ENCODE measurements at regions not wholly inside any gene's neighbourhood (a gene's known extent, or its start where the extent isn't known, plus 50 kb on each side); places are given as distances from the start of the nearest gene placed in this dataset.
"Not testable (repeated sequence)": the region's sequence is repeated elsewhere in the genome, so short reads cannot be mapped to it uniquely, and the experiment has no call there.

DNA sequence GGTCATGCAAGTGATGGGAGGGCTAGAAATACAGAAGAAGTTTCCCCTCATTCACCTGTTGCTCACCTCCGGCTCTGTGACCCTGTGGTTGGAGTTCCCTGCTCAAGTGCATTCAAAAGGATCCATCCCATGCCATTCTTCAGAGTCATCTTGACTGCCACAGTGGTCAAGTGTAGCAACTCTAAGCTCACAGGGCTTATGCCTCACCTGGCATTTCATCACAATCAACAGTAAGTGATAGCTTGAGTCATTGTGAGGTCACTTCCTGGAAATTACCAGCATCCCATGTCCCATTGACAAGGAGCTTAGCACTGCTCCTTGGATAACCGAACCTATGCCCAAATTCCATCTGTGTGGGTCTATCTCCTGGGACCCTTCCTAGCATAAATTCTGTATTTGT, 55.6 kb downstream of the OR4C45 start:
- no peak for DNase-seq (ENCODE audit: low read depth)
- H3K4me3 ChIP-seq (ENCODE audit: low read length), result no peak overlapping the region
- TF ChIP-seq, protein P1, sequence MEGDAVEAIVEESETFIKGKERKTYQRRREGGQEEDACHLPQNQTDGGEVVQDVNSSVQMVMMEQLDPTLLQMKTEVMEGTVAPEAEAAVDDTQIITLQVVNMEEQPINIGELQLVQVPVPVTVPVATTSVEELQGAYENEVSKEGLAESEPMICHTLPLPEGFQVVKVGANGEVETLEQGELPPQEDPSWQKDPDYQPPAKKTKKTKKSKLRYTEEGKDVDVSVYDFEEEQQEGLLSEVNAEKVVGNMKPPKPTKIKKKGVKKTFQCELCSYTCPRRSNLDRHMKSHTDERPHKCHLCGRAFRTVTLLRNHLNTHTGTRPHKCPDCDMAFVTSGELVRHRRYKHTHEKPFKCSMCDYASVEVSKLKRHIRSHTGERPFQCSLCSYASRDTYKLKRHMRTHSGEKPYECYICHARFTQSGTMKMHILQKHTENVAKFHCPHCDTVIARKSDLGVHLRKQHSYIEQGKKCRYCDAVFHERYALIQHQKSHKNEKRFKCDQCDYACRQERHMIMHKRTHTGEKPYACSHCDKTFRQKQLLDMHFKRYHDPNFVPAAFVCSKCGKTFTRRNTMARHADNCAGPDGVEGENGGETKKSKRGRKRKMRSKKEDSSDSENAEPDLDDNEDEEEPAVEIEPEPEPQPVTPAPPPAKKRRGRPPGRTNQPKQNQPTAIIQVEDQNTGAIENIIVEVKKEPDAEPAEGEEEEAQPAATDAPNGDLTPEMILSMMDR (conservative IDR thresholded peaks at IDR 0.05; ENCODE audit: low read length), result no peak

DNA sequence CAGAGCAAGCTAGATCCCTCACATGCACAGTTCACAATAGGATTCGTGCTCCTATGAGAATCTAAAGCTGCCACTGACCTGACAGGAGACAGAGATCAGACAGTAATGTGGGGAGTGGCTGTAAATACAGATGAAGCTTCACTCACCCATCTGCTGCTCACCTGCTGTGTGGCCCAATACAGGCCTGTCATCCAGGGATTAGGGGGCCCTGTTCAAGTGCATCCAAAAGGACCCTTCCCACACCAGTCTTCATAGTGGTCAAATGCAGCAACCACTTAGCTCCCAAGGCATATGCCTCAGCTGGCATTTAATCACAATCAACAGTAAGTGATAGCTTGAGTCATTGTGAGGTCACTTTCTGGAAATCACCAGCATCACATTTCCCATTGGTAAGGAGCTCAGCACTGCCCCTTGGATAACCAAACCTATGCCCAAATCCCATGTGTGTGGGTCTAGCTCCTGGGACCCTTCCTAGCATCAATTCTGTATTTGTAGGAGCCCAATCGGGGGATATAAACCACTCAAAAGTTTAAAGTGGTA, 65.6 kb downstream of the OR4C45 start:
- TF ChIP-seq, protein P1 (conservative IDR thresholded peaks at IDR 0.05; ENCODE audit: low read length), result no peak
- no peak for DNase-seq (ENCODE audit: low read depth)
- H3K4me3 ChIP-seq (ENCODE audit: low read length), result no peak overlapping the region

DNA sequence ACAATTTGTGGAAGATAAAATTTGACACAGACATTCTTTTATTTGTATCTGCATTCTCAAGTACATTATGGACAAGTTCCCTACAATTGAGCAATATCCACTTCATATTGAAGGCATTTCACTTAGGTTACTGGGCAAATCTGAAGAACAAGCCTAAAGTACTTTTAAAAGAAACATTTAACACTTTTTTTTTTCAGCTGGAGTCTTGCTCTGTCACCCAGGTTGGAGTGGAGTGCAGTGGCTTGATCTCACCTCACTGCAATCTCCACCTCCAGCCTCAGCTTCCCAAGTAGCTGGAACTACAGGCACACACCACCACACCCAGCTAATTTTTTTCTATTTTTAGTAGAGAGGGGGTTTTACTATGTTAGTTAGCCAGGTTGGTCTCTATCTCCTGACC, 70.2 kb downstream of the OR4C45 start:
- H3K4me3 ChIP-seq (ENCODE audit: low read length), result no peak overlapping the region
- TF ChIP-seq, protein P1 (conservative IDR thresholded peaks at IDR 0.05; ENCODE audit: low read length), result no peak
- no peak for DNase-seq (ENCODE audit: low read depth)

DNA sequence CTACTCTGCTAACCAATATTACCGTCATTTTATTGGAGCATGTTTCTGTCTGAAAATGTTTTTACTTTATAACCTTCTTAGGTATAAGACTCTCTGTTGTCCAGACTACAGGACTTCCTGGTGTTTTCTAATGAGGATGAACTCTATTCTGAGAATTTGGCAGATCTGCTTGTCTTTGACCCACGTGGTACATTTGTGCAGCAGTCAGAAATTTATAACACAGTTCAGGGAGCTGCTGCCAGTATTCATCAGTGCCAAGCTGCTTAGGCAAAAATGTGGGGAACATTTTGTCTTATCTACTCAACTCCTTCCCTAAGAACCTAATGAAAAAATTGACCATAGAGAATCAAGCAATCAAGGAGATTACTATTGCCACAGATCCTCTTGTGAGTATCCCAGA, 108.0 kb downstream of the OR4C45 start:
- not testable (repeated sequence) for DNase-seq (ENCODE audit: low read depth); H3K4me3 ChIP-seq (ENCODE audit: low read length)

DNA sequence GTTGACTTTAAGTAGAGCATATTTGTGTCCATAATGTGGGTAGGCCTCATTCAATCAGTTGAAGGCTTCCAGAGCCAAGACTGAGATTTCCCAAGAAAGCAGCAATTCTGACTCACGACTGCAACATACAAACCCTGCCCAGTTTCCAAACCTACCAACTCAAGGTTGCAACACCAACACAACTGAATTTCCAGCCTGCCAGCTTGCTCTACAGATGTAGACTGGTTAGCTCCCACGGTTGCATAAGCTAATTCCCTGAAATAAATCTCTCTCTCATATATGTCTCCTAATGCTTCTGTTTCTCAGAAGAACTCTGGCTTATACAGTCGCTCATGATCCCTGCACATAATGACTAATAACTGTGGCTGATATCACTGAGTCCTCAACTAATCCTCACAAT, 113.6 kb downstream of the OR4C45 start:
- not testable (repeated sequence) for H3K4me3 ChIP-seq (ENCODE audit: low read length); DNase-seq (ENCODE audit: low read depth)

DNA sequence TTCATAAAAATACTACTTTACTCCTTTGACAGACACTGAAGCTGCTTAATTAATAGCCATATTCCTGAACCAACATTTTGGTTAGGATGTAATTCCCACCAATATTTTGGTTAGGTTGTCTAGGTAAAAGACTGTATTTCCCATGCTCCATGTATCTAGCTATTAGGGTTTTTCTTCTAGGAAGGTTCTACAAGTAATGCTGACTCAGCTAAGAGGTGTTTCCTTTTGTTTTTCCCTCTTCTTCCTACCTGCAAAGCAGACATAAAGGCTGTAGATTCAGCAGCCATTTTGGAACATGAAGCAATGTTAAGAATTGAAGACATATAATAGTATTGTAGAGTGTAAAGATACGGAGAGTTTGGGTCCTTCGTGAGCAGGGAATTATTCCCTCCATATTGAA, 115.3 kb downstream of the OR4C45 start:
- not testable (repeated sequence) for DNase-seq (ENCODE audit: low read depth); H3K4me3 ChIP-seq (ENCODE audit: low read length)

DNA sequence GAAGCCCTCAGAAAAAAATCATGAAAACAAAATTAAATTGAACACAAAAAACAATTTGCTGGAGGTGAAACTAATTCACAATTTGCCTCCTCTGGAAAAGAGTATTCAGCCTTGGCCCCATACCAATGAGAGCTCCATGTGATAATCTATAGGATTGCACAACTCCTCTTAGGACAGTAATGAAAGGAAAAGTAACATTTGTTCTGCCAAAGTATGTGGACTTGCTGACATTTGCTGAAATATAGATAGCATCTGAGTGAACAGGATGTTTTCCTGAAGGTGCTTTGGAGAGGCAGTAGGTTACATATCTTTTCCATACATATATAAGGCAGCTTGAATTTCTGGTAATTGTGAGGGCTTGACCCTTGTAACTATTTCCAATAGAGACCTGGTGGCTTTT, 122.8 kb downstream of the OR4C45 start:
- no peak overlapping the region for H3K4me3 ChIP-seq (ENCODE audit: low read length)
- no peak for DNase-seq (ENCODE audit: low read depth)
- TF ChIP-seq, protein P1 (conservative IDR thresholded peaks at IDR 0.05; ENCODE audit: low read length), result no peak

DNA sequence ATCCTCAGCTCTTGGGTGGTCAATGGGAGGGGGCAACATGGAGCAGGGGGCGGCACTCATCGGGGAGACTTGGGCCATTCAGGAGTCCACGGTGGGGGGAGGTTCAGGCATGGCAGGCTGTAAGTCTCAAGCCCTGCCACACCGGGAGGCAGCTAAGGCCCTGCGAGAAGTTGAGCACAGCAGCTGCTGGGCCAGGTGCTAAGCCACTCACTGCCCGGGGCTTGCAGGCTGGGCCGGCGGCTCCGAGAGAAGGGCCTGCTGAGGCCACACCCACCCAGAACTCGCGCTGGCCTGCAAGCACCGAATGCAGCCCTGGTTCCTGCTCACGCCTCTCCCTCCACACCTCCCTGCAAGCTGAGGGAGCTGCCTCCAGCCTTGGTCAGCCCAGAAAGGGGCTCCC, 131.4 kb downstream of the OR4C45 start:
- no peak for DNase-seq (ENCODE audit: low read depth)
- TF ChIP-seq, protein P1 (conservative IDR thresholded peaks at IDR 0.05; ENCODE audit: low read length), result no peak
- no peak overlapping the region for H3K4me3 ChIP-seq (ENCODE audit: low read length)

DNA sequence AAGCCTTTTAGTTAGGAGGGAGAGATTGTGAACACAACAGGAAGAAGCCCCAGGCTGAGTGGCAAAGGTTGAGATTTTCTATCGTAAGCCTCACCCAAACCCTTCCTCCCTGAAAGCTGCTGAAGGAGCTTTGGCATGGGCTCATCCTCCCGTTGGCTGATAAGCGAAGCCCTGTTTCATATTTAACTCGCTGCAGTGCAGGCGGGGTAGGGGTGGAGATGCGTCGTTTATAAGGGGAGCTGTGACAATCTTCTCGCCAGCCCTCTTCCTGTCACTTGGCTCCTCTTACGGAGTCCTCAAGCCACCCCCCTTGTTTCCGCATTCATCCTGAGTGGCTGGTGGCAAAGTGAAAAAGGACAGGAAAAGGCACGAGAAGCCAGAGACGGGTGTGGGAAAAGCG, 137.0 kb downstream of the OR4C45 start:
- DNase-seq (ENCODE audit: low read depth), result no peak
- no peak overlapping the region for H3K4me3 ChIP-seq (ENCODE audit: low read length)
- TF ChIP-seq, protein P1 (conservative IDR thresholded peaks at IDR 0.05; ENCODE audit: low read length), result no peak
